HepG2 (cell line): ENCODE measurements at regions not wholly inside any gene's neighbourhood (a gene's known extent, or its start where the extent isn't known, plus 50 kb on each side); places are given as distances from the start of the nearest gene placed in this dataset.

Source experiments
- FIP1L1 ChIP-seq: fragments of 200-400 bp; formaldehyde crosslinking; IDR thresholded peaks from 2 replicates; pipeline ENCODE4 v1.6.1; 2018; ENCODE audit warnings: low read depth, mild to moderate bottlenecking, low read length, moderate library complexity, borderline replicate concordance; ENCODE audit not compliant: insufficient read depth
- FOXO1 ChIP-seq: sonication (generic); formaldehyde crosslinking; IDR thresholded peaks from 2 replicates; pipeline ENCODE4 v1.4.0; 2020; ENCODE audit warnings: missing genetic modification reagents
- GABPB1 ChIP-seq: IDR thresholded peaks from 2 replicates; pipeline ENCODE4 v1.6.1; 2016; ENCODE audit warnings: mild to moderate bottlenecking, missing genetic modification reagents, moderate library complexity, missing compliant biosample characterization
- HCFC1 ChIP-seq: fragments of 150-350 bp; IDR thresholded peaks from 2 replicates; pipeline ENCODE4 v1.6.1; 2014; ENCODE audit warnings: low read depth, low read length
- MED1 ChIP-seq: sonication (generic); formaldehyde crosslinking; IDR thresholded peaks from 2 replicates; pipeline ENCODE4 v1.4.0; 2020; ENCODE audit warnings: missing genetic modification reagents
- PCBP1 ChIP-seq: fragments of 200-400 bp; formaldehyde crosslinking; IDR thresholded peaks from 2 replicates; pipeline ENCODE4 v1.6.1; 2017; ENCODE audit warnings: mild to moderate bottlenecking, low read depth, low read length, borderline replicate concordance
- RBM22 ChIP-seq: fragments of 200-400 bp; formaldehyde crosslinking; optimal IDR thresholded peaks from 2 replicates; pipeline ENCODE3; 2017; ENCODE audit warnings: mild to moderate bottlenecking, low read length, moderate library complexity
- SIX4 ChIP-seq: sonication (generic); formaldehyde crosslinking; IDR thresholded peaks from 2 replicates; pipeline ENCODE4 v1.4.0; 2020; ENCODE audit warnings: missing genetic modification reagents
- TAF15 ChIP-seq: fragments of 200-400 bp; formaldehyde crosslinking; IDR thresholded peaks from one replicate; pipeline ENCODE4 v1.6.1; 2018; ENCODE audit warnings: mild to moderate bottlenecking, low read depth, low read length; ENCODE audit not compliant: poor library complexity, severe bottlenecking
- TBX2 ChIP-seq: sonication (generic); formaldehyde crosslinking; IDR thresholded peaks from 2 replicates; pipeline ENCODE4 v1.5.0; 2020; ENCODE audit warnings: missing genetic modification reagents, mild to moderate bottlenecking, borderline replicate concordance
- U2AF2 ChIP-seq: fragments of 200-400 bp; formaldehyde crosslinking; IDR thresholded peaks from 2 replicates; pipeline ENCODE4 v1.6.1; 2017; ENCODE audit warnings: low read depth, mild to moderate bottlenecking, low read length
- ZNF460 ChIP-seq: sonication (generic); formaldehyde crosslinking; IDR thresholded peaks from 2 replicates; pipeline ENCODE4 v1.5.1; 2020; ENCODE audit warnings: missing genetic modification reagents, mild to moderate bottlenecking, borderline replicate concordance
- ZNF577 ChIP-seq: sonication (generic); formaldehyde crosslinking; IDR thresholded peaks from 2 replicates; pipeline ENCODE4 v1.4.0; 2020; ENCODE audit warnings: mild to moderate bottlenecking, low read depth, missing genetic modification reagents, borderline replicate concordance
- ZNF724P ChIP-seq: sonication (generic); formaldehyde crosslinking; IDR thresholded peaks from 2 replicates; pipeline ENCODE4 v1.8.0; 2022; ENCODE audit warnings: missing genetic modification reagents, borderline replicate concordance
- TF ChIP-seq, protein P1 (sequence below), 2 experiments: sonication (generic) in 1 of 2; formaldehyde crosslinking in 1 of 2; IDR thresholded peaks; 2 replicates each; pipeline versions ENCODE4 v1.4.0 to v1.6.1; 2016 to 2020; ENCODE audit warnings: borderline replicate concordance in 1 of 2, low read depth in 1 of 2, mild to moderate bottlenecking in 1 of 2, missing genetic modification reagents in 1 of 2
- TF ChIP-seq, protein P2 (sequence below): sonication (generic); formaldehyde crosslinking; conservative IDR thresholded peaks from 2 replicates; pipeline ENCODE4 v1.4.0; 2020; ENCODE audit warnings: missing genetic modification reagents
- TF ChIP-seq, protein P3 (sequence below): sonication (generic); formaldehyde crosslinking; IDR thresholded peaks from 2 replicates; pipeline ENCODE4 v1.8.1; 2023; ENCODE audit warnings: mild to moderate bottlenecking, missing genetic modification reagents, borderline replicate concordance
- TF ChIP-seq, protein P4 (sequence below): sonication (generic); formaldehyde crosslinking; IDR thresholded peaks from 2 replicates; pipeline ENCODE4 v1.4.0; 2020; ENCODE audit warnings: mild to moderate bottlenecking, missing genetic modification reagents

DNA sequence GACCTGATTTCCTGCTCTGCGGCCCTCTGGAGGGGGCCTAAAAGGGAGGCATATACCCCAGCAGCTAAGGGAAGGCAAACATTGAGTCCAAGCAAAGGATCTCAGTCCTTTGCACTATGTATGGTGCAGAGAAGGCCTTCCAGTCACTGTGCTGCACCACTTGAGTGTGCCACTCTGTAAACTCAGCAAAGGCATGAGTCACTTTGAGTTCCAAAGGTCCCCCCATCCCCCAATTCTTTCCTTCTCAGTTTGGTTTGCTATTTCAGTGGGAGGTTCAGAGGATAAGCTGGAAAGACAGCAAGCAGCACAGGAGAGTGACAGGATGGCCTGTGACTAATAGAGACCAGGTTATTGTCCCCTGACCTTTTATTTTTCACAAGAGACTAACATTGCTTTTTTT, 131.3 kb downstream of the FHDC1 start (continued):
- TF ChIP-seq, protein P1, sequence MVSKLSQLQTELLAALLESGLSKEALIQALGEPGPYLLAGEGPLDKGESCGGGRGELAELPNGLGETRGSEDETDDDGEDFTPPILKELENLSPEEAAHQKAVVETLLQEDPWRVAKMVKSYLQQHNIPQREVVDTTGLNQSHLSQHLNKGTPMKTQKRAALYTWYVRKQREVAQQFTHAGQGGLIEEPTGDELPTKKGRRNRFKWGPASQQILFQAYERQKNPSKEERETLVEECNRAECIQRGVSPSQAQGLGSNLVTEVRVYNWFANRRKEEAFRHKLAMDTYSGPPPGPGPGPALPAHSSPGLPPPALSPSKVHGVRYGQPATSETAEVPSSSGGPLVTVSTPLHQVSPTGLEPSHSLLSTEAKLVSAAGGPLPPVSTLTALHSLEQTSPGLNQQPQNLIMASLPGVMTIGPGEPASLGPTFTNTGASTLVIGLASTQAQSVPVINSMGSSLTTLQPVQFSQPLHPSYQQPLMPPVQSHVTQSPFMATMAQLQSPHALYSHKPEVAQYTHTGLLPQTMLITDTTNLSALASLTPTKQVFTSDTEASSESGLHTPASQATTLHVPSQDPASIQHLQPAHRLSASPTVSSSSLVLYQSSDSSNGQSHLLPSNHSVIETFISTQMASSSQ (IDR thresholded peaks at IDR 0.05; ENCODE audit: low read depth), result no peak
- TF ChIP-seq, protein P1 (CRISPR knock-in tag; IDR thresholded peaks at IDR 0.05; ENCODE audit: borderline replicate concordance), result no peak
- no peak for TF ChIP-seq ZNF577 (CRISPR knock-in tag)
- no peak for TF ChIP-seq TBX2
- TF ChIP-seq SIX4 (CRISPR knock-in tag), result no peak
- TF ChIP-seq RBM22, result no peak
- TF ChIP-seq PCBP1, result no peak
- TF ChIP-seq MED1 (CRISPR knock-in tag), result peak; percentile 44; the same call in 1 of the 2 replicates
- peak; percentile 17; the same call in 1 of the 2 replicates for TF ChIP-seq FOXO1 (CRISPR knock-in tag)
- TF ChIP-seq, protein P2, sequence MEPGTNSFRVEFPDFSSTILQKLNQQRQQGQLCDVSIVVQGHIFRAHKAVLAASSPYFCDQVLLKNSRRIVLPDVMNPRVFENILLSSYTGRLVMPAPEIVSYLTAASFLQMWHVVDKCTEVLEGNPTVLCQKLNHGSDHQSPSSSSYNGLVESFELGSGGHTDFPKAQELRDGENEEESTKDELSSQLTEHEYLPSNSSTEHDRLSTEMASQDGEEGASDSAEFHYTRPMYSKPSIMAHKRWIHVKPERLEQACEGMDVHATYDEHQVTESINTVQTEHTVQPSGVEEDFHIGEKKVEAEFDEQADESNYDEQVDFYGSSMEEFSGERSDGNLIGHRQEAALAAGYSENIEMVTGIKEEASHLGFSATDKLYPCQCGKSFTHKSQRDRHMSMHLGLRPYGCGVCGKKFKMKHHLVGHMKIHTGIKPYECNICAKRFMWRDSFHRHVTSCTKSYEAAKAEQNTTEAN (CRISPR knock-in tag), result no peak
- TF ChIP-seq, protein P3, sequence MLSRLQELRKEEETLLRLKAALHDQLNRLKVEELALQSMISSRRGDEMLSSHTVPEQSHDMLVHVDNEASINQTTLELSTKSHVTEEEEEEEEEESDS (CRISPR knock-in tag), result no peak
- TF ChIP-seq, protein P4, sequence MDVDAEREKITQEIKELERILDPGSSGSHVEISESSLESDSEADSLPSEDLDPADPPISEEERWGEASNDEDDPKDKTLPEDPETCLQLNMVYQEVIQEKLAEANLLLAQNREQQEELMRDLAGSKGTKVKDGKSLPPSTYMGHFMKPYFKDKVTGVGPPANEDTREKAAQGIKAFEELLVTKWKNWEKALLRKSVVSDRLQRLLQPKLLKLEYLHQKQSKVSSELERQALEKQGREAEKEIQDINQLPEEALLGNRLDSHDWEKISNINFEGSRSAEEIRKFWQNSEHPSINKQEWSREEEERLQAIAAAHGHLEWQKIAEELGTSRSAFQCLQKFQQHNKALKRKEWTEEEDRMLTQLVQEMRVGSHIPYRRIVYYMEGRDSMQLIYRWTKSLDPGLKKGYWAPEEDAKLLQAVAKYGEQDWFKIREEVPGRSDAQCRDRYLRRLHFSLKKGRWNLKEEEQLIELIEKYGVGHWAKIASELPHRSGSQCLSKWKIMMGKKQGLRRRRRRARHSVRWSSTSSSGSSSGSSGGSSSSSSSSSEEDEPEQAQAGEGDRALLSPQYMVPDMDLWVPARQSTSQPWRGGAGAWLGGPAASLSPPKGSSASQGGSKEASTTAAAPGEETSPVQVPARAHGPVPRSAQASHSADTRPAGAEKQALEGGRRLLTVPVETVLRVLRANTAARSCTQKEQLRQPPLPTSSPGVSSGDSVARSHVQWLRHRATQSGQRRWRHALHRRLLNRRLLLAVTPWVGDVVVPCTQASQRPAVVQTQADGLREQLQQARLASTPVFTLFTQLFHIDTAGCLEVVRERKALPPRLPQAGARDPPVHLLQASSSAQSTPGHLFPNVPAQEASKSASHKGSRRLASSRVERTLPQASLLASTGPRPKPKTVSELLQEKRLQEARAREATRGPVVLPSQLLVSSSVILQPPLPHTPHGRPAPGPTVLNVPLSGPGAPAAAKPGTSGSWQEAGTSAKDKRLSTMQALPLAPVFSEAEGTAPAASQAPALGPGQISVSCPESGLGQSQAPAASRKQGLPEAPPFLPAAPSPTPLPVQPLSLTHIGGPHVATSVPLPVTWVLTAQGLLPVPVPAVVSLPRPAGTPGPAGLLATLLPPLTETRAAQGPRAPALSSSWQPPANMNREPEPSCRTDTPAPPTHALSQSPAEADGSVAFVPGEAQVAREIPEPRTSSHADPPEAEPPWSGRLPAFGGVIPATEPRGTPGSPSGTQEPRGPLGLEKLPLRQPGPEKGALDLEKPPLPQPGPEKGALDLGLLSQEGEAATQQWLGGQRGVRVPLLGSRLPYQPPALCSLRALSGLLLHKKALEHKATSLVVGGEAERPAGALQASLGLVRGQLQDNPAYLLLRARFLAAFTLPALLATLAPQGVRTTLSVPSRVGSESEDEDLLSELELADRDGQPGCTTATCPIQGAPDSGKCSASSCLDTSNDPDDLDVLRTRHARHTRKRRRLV (CRISPR knock-in tag), result no peak
- TF ChIP-seq ZNF460 (CRISPR knock-in tag), result no peak
- no peak for TF ChIP-seq ZNF724P (CRISPR knock-in tag)
- TF ChIP-seq HCFC1, result no peak
- no peak for TF ChIP-seq TAF15
- no peak for TF ChIP-seq FIP1L1
- TF ChIP-seq U2AF2, result no peak
- TF ChIP-seq GABPB1 (CRISPR knock-in tag), result no peak
